ENCODE measurements at regions not wholly inside any gene's neighbourhood (a gene's known extent, or its start where the extent isn't known, plus 50 kb on each side); places are given as distances from the start of the nearest gene placed in this dataset.

GRCh38 chr11:115691030-115691429, 186.8 kb upstream of the CADM1 start:
- no peak overlapping the region for H3K27ac Mint-ChIP-seq
- no peak overlapping the region for H3K9ac ChIP-seq (ENCODE audit: extremely low read depth, low read length, poor library complexity, severe bottlenecking)
- no peak overlapping the region for H3K4me3 ChIP-seq (ENCODE audit: low read length)
- H3K36me3 Mint-ChIP-seq (ENCODE audit: low read depth), result no peaks in the 10 kb centered on the region
- no peaks in the 10 kb centered on the region for H3K9me3 Mint-ChIP-seq
- peaks cover 16% of the 10 kb centered on the region for H3K27me3 ChIP-seq (ENCODE audit: control insufficient read depth, insufficient read depth, low read length, poor library complexity, severe bottlenecking)
- WGBS, 2 experiments (ENCODE audit: insufficient coverage in 1 of 2, insufficient read length in 1 of 2), result 98% methylated on average over 2 of the region's 3 CpGs; no CpG with 5 or more reads in 1 of the 2 experiments
- no peak overlapping the region for H3K27ac ChIP-seq (ENCODE audit: low read depth, low read length)
- H3K4me1 ChIP-seq (ENCODE audit: control insufficient read depth, insufficient read depth, low read length), result peaks cover 13% of the 10 kb centered on the region
- H3K4me3 Mint-ChIP-seq, result no peak overlapping the region
- H3K36me3 ChIP-seq (ENCODE audit: control insufficient read depth, insufficient read depth, low read length), result no peaks in the 10 kb centered on the region
- no peaks in the 10 kb centered on the region for H3K9me3 ChIP-seq (ENCODE audit: control insufficient read depth, low read length)
- no peak for TF ChIP-seq CTCF (conservative IDR thresholded peaks at IDR 0.05)
- H3K4me1 Mint-ChIP-seq, result peaks cover 35% of the 10 kb centered on the region
- peak; percentile 5 for DNase-seq
- peaks cover 28% of the 10 kb centered on the region for H3K27me3 Mint-ChIP-seq (ENCODE audit: insufficient read depth)

DNA sequence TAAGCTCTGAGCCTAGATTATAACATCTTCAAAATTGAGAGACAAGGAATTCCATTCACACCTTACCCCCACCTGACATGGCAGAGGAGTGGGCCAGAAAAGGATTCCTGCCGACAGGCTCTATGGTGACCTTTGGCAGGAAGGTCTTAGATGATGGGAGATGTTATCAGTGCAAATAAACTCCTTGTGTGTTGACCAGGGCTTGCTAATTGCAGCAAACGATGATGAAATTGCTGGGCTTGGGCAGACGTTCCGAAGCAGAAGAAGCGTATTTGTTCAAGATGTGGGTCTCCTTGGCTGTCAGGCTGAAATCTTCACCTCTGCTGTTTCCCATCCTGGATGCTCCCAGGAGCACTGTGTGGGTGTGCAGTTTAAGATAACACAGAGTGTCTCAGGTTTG, 183.7 kb upstream of the CADM1 start:
- Mint-ChIP-seq H3K4me1 (peaks cover 22% of the 10 kb centered on the region), H3K36me3 (ENCODE audit: low read depth) (no peaks in the 10 kb centered on the region), H3K4me3 (no peak overlapping the region), H3K9me3 (no peaks in the 10 kb centered on the region), H3K27ac (no peak overlapping the region), H3K27me3 (ENCODE audit: insufficient read depth) (peaks cover 30% of the 10 kb centered on the region)
- H3K27me3 ChIP-seq (ENCODE audit: control insufficient read depth, insufficient read depth, low read length, poor library complexity, severe bottlenecking), result peaks cover 16% of the 10 kb centered on the region
- no peak for DNase-seq
- H3K27ac ChIP-seq (ENCODE audit: low read depth, low read length), result no peak overlapping the region
- no peak overlapping the region for H3K4me3 ChIP-seq (ENCODE audit: low read length)
- H3K4me1 ChIP-seq (ENCODE audit: control insufficient read depth, insufficient read depth, low read length), result peaks cover 8% of the 10 kb centered on the region
- 74 to 97% methylated on average over 4 to 5 of the region's 5 CpGs for WGBS, 2 experiments (ENCODE audit: insufficient coverage in 1 of 2, insufficient read length in 1 of 2)
- no peaks in the 10 kb centered on the region for H3K36me3 ChIP-seq (ENCODE audit: control insufficient read depth, insufficient read depth, low read length)
- H3K9ac ChIP-seq (ENCODE audit: extremely low read depth, low read length, poor library complexity, severe bottlenecking), result no peak overlapping the region
- TF ChIP-seq CTCF (conservative IDR thresholded peaks at IDR 0.05), result no peak
- H3K9me3 ChIP-seq (ENCODE audit: control insufficient read depth, low read length), result no peaks in the 10 kb centered on the region

DNA sequence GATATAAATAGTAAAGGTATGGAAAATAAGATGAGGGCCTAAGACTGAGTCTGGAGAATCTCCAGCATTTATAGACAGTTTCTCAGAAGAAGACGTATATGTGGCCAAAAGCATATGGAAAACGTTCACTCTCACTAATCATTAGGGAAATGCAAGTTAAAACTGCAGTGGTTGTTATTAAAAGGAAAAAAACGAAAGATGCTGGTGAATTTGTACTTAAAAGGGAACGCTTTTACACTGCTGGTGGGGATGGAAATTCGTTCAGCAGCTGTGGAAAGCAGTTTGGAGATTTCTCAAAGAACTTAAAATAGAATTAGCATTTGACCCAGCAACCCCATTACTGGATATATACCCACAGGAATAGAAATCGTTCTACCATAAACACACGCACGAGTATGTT, 180.5 kb upstream of the CADM1 start:
- no peak overlapping the region for H3K27ac Mint-ChIP-seq
- H3K9me3 Mint-ChIP-seq, result no peaks in the 10 kb centered on the region
- no peak overlapping the region for H3K9ac ChIP-seq (ENCODE audit: extremely low read depth, low read length, poor library complexity, severe bottlenecking)
- H3K36me3 Mint-ChIP-seq (ENCODE audit: low read depth), result no peaks in the 10 kb centered on the region
- no peak overlapping the region for H3K27ac ChIP-seq (ENCODE audit: low read depth, low read length)
- no peaks in the 10 kb centered on the region for H3K9me3 ChIP-seq (ENCODE audit: control insufficient read depth, low read length)
- TF ChIP-seq CTCF (conservative IDR thresholded peaks at IDR 0.05), result no peak
- H3K4me1 Mint-ChIP-seq, result peaks cover 16% of the 10 kb centered on the region
- H3K27me3 ChIP-seq (ENCODE audit: control insufficient read depth, insufficient read depth, low read length, poor library complexity, severe bottlenecking), result peaks cover 9% of the 10 kb centered on the region
- H3K4me1 ChIP-seq (ENCODE audit: control insufficient read depth, insufficient read depth, low read length), result peaks cover 5% of the 10 kb centered on the region
- no peak for DNase-seq
- no peak overlapping the region for H3K4me3 ChIP-seq (ENCODE audit: low read length)
- WGBS, 2 experiments (ENCODE audit: insufficient coverage in 1 of 2, insufficient read length in 1 of 2), result 76 to 96% methylated on average over 4 to 8 of the region's 8 CpGs
- peaks cover 29% of the 10 kb centered on the region for H3K27me3 Mint-ChIP-seq (ENCODE audit: insufficient read depth)
- H3K4me3 Mint-ChIP-seq, result no peak overlapping the region
- H3K36me3 ChIP-seq (ENCODE audit: control insufficient read depth, insufficient read depth, low read length), result no peaks in the 10 kb centered on the region

Measured in endodermal cell (in vitro differentiated cells).